SU-DHL-6 (cell line): ENCODE measurements at regions not wholly inside any gene's neighbourhood (a gene's known extent, or its start where the extent isn't known, plus 50 kb on each side); places are given as distances from the start of the nearest gene placed in this dataset.

ENCODE experiments used
- H2AFZ ChIP-seq: fragments of 200-600 bp; sonication (generic); 2 replicates; pipeline ENCODE4 v1.6.1; 2014; ENCODE audit warnings: low read depth, mild to moderate bottlenecking, moderate library complexity, mixed read lengths, antibody characterized with exemption, low read length; ENCODE audit not compliant: severe bottlenecking
- H3F3A ChIP-seq: fragments of 200-600 bp; shearing (Covaris generic); 2 replicates; pipeline ENCODE4 v1.6.0; 2016; ENCODE audit warnings: antibody characterized with exemption, mild to moderate bottlenecking; ENCODE audit not compliant: insufficient read depth
- H3K27ac ChIP-seq: fragments of 200-600 bp; sonication (generic); 2 replicates; pipeline ENCODE4 v1.5.1; 2016; ENCODE audit warnings: low read depth, mild to moderate bottlenecking, low read length, moderate library complexity, mixed read lengths
- H3K27me3 ChIP-seq: fragments of 200-600 bp; sonication (generic), shearing (Covaris generic); 2 replicates; pipeline ENCODE4 v1.6.0; 2014; ENCODE audit warnings: mild to moderate bottlenecking, low read length
- H3K36me3 ChIP-seq: fragments of 200-600 bp; sonication (generic); 2 replicates; pipeline ENCODE4 v1.6.1; 2014; ENCODE audit warnings: mild to moderate bottlenecking, low read length, mixed read lengths
- H3K4me2 ChIP-seq: fragments of 300-600, 200-600 bp; shearing (Covaris generic), sonication (generic); 2 replicates; pipeline ENCODE4 v1.6.0; 2014; ENCODE audit warnings: low read length, low read depth, mild to moderate bottlenecking; ENCODE audit not compliant: poor library complexity, severe bottlenecking
- H3K4me3 ChIP-seq: fragments of 200-600 bp; sonication (generic); 2 replicates; pipeline ENCODE4 v1.5.1; 2014; ENCODE audit warnings: antibody characterized with exemption, low read length, mild to moderate bottlenecking, mixed read lengths; ENCODE audit not compliant: insufficient read depth, poor library complexity, severe bottlenecking
- H3K79me2 ChIP-seq: fragments of 200-600 bp; sonication (generic); 2 replicates; pipeline ENCODE4 v1.6.1; 2014; ENCODE audit warnings: mild to moderate bottlenecking, low read length, moderate library complexity; ENCODE audit not compliant: insufficient read depth
- H3K9ac ChIP-seq: fragments of 200-600 bp; sonication (generic); 2 replicates; pipeline ENCODE4 v1.7.0; 2014; ENCODE audit warnings: mild to moderate bottlenecking, low read length
- H3K9me2 ChIP-seq: fragments of 200-600 bp; sonication (generic); replicated peaks from 2 replicates; pipeline ENCODE4 v1.6.1; 2014; ENCODE audit warnings: low read length; ENCODE audit not compliant: insufficient read depth
- H3K9me3 ChIP-seq: fragments of 200-600 bp; sonication (generic); 2 replicates; pipeline ENCODE4 v1.6.1; 2014; ENCODE audit warnings: low read length, mixed read lengths; ENCODE audit not compliant: insufficient read depth
- H4K20me1 ChIP-seq: fragments of 200-600 bp; sonication (generic); 2 replicates; pipeline ENCODE4 v1.6.1; 2014; ENCODE audit warnings: low read depth, mild to moderate bottlenecking, antibody characterized with exemption, low read length, moderate library complexity, mixed read lengths
- CTCF ChIP-seq: fragments of 200-600 bp; sonication (generic); IDR thresholded peaks from one replicate; pipeline ENCODE4 v1.5.1; 2017; ENCODE audit warnings: antibody characterized with exemption, mild to moderate bottlenecking, low read length, moderate library complexity; ENCODE audit not compliant: insufficient read depth, poor library complexity, severe bottlenecking
- EZH2phosphoT487 ChIP-seq: fragments of 200-600 bp; sonication (generic), shearing (Covaris generic); conservative IDR thresholded peaks from 2 replicates; pipeline ENCODE4 v1.6.1; 2018; ENCODE audit warnings: mild to moderate bottlenecking, antibody characterized with exemption, low read length, moderate library complexity, mixed read lengths

GRCh38 chr1:101158424-101158823 lies 78.4 kb upstream of the S1PR1 start:
- Histone ChIP-seq H4K20me1 (no peaks in the 10 kb centered on the region), H3K27ac (no peak overlapping the region), H3K36me3 (no peaks in the 10 kb centered on the region), H3K79me2 (no peaks in the 10 kb centered on the region), H3K9ac (no peak overlapping the region), H2AFZ (no peak overlapping the region), H3F3A (no peaks in the 10 kb centered on the region), H3K4me3 (no peak overlapping the region), H3K9me3 (no peaks in the 10 kb centered on the region), H3K9me2 (no peaks in the 10 kb centered on the region), H3K27me3 (no peaks in the 10 kb centered on the region), H3K4me2 (no peak overlapping the region)
- TF ChIP-seq CTCF (no peak), EZH2phosphoT487 (no peak)

GRCh38 chr1:101154547-101154946 lies 82.3 kb upstream of the S1PR1 start:
- Histone ChIP-seq H3K36me3 (no peaks in the 10 kb centered on the region), H3K9me3 (no peaks in the 10 kb centered on the region), H3K27ac (no peak overlapping the region), H3K9ac (no peak overlapping the region), H4K20me1 (no peaks in the 10 kb centered on the region), H3F3A (no peaks in the 10 kb centered on the region), H3K79me2 (no peaks in the 10 kb centered on the region), H2AFZ (no peak overlapping the region), H3K4me2 (no peak overlapping the region), H3K27me3 (no peaks in the 10 kb centered on the region), H3K9me2 (no peaks in the 10 kb centered on the region), H3K4me3 (no peak overlapping the region)
- no peak for TF ChIP-seq CTCF
- no peak for TF ChIP-seq EZH2phosphoT487

GRCh38 chr1:101153692-101154091 lies 83.1 kb upstream of the S1PR1 start:
- no peaks in the 10 kb centered on the region for H3K9me2 ChIP-seq
- H2AFZ ChIP-seq = no peak overlapping the region
- no peaks in the 10 kb centered on the region for H3K9me3 ChIP-seq
- H3F3A ChIP-seq = no peaks in the 10 kb centered on the region
- no peaks in the 10 kb centered on the region for H3K36me3 ChIP-seq
- H3K4me3 ChIP-seq = no peak overlapping the region
- H3K4me2 ChIP-seq = no peak overlapping the region
- TF ChIP-seq EZH2phosphoT487 (no peak), CTCF (no peak)
- no peak overlapping the region for H3K27ac ChIP-seq
- H4K20me1 ChIP-seq = no peaks in the 10 kb centered on the region
- no peaks in the 10 kb centered on the region for H3K27me3 ChIP-seq
- H3K79me2 ChIP-seq = no peaks in the 10 kb centered on the region
- no peak overlapping the region for H3K9ac ChIP-seq

- no peak overlapping the region for H2AFZ ChIP-seq
- no peaks in the 10 kb centered on the region for H3K79me2 ChIP-seq
- no peaks in the 10 kb centered on the region for H4K20me1 ChIP-seq
- no peaks in the 10 kb centered on the region for H3K9me3 ChIP-seq
- no peaks in the 10 kb centered on the region for H3F3A ChIP-seq
- no peaks in the 10 kb centered on the region for H3K36me3 ChIP-seq
- no peak overlapping the region for H3K9ac ChIP-seq
- no peak overlapping the region for H3K4me3 ChIP-seq
- no peak overlapping the region for H3K27ac ChIP-seq
- TF ChIP-seq CTCF (no peak), EZH2phosphoT487 (no peak)
- no peaks in the 10 kb centered on the region for H3K9me2 ChIP-seq
- H3K27me3 ChIP-seq = no peaks in the 10 kb centered on the region
- no peak overlapping the region for H3K4me2 ChIP-seq
These were observed 84.2 kb upstream of the S1PR1 start for GRCh38 chr1:101152633-101153032.
